Aorta (tissue), 5 donors: ENCODE measurements at regions not wholly inside any gene's neighbourhood (a gene's known extent, or its start where the extent isn't known, plus 50 kb on each side); places are given as distances from the start of the nearest gene placed in this dataset.

ENCODE experiments used
- ATAC-seq: fragments of 200-7000 bp; cut with Tn5 transposase; one replicate; pipeline ENCODE4 v1.9.1; 2022; ENCODE audit warnings: moderate library complexity; ENCODE audit not compliant: low FRiP score
- DNase-seq, 2 donors: peaks; one replicate each; pipeline ENCODE4 v3.0.0-alpha.2; 2020
- H3K27ac ChIP-seq, 2 donors: one replicate each; pipeline ENCODE4 v1.5.1; 2013; ENCODE audit warnings: low read length in 2 of 2, mild to moderate bottlenecking in 2 of 2, moderate library complexity in 2 of 2, control low read depth in 1 of 2, inconsistent platforms in 1 of 2, low read depth in 1 of 2
- H3K27me3 ChIP-seq, 2 donors: one replicate each; pipeline ENCODE4 v1.6.1; 2013; ENCODE audit warnings: control low read depth in 1 of 2, low read length in 1 of 2, mild to moderate bottlenecking in 1 of 2, moderate library complexity in 1 of 2; ENCODE audit not compliant: insufficient read depth in 2 of 2, control insufficient read depth in 1 of 2
- H3K36me3 ChIP-seq, 2 donors: one replicate each; pipeline ENCODE4 v1.6.1; 2013; ENCODE audit warnings: control low read depth in 1 of 2, low read length in 1 of 2, mild to moderate bottlenecking in 1 of 2; ENCODE audit not compliant: insufficient read depth in 2 of 2, control insufficient read depth in 1 of 2
- H3K4me1 ChIP-seq, 2 donors: one replicate each; pipeline ENCODE4 v1.6.1; 2013; ENCODE audit warnings: low read length in 2 of 2, control low read depth in 1 of 2, mild to moderate bottlenecking in 1 of 2, moderate library complexity in 1 of 2; ENCODE audit not compliant: insufficient read depth in 2 of 2, control insufficient read depth in 1 of 2
- H3K4me3 ChIP-seq, 2 donors: one replicate each; pipeline ENCODE4 v1.5.1; 2013; ENCODE audit warnings: low read length in 2 of 2, control low read depth in 1 of 2, mild to moderate bottlenecking in 1 of 2
- H3K9me3 ChIP-seq: one replicate; pipeline ENCODE4 v1.6.1; 2013; ENCODE audit warnings: mild to moderate bottlenecking, low read length; ENCODE audit not compliant: control insufficient read depth
- WGBS, 2 donors: extraction: QIAGEN DNeasy Blood & Tissue Kit; methylation state at CpG; one replicate each; pipeline ENCODE4 v1.1.7; 2013; 5-methylcytosine and 5-hydroxymethylcytosine counted together
- intact Hi-C, 2 donors: fragments of 100-400 bp; cut with DNase I; formaldehyde crosslinking; loops; one replicate each; pipeline versions ENCODE4 v1.14.2 to v1.15.0; 2022
- donor health status: healthy with polysubstance abuse.
- donor health status: Bipolar disorder and iron deficiency.
- donor health status: DM: no; HTN: no; CAD: no.
- donor health status: DM: no; HTN: no; CAD: no.
- donor health status: DM: yes; HTN: yes; CAD: no.

GRCh38 chr3:34020726-34021680, 222.6 kb downstream of the PDCD6IP start:
- WGBS, 2 donors: 89 to 91% methylated on average over 8 of the region's 8 CpGs
- no peaks in the 10 kb centered on the region for H3K27me3 ChIP-seq
- no peak overlapping the region for H3K4me3 ChIP-seq
- H3K4me1 ChIP-seq: peaks cover 0 to 1% of the 10 kb centered on the region in 2 donors
- H3K27ac ChIP-seq: no peak overlapping the region
- ATAC-seq (no peak), DNase-seq (no peak)
- no peaks in the 10 kb centered on the region for H3K36me3 ChIP-seq
- no peaks in the 10 kb centered on the region for H3K9me3 ChIP-seq
- intact Hi-C loops: no loop called here

GRCh38 chr3:34022147-34022546, 223.7 kb downstream of the PDCD6IP start:
- Histone ChIP-seq H3K27ac (no peak overlapping the region), H3K4me3 (no peak overlapping the region), H3K27me3 (no peaks in the 10 kb centered on the region), H3K36me3 (no peaks in the 10 kb centered on the region), H3K9me3 (no peaks in the 10 kb centered on the region), H3K4me1 (peaks cover 0 to 1% of the 10 kb centered on the region in 2 donors)
- no peak for ATAC-seq
- DNase-seq: no peak
- WGBS, 2 donors: 85 to 95% methylated on average over 2 of the region's 2 CpGs
- intact Hi-C loops: no loop called here

GRCh38 chr3:34024447-34025240, 226.2 kb downstream of the PDCD6IP start:
- no peaks in the 10 kb centered on the region for H3K27me3 ChIP-seq
- H3K9me3 ChIP-seq: no peaks in the 10 kb centered on the region
- no peaks in the 10 kb centered on the region for H3K36me3 ChIP-seq
- no peak overlapping the region for H3K27ac ChIP-seq
- H3K4me1 ChIP-seq: no peaks in the 10 kb centered on the region
- WGBS, 2 donors: 95% methylated on average over 3 of the region's 3 CpGs
- no peak for DNase-seq
- ATAC-seq: no peak
- H3K4me3 ChIP-seq: no peak overlapping the region
- intact Hi-C loops: no loop called here

- no peak overlapping the region for H3K27ac ChIP-seq
- intact Hi-C loops: no loop called here
- 94 to 95% methylated on average over 7 of the region's 7 CpGs for WGBS, 2 donors
- DNase-seq: no peak
- H3K4me1 ChIP-seq: no peaks in the 10 kb centered on the region
- H3K27me3 ChIP-seq: no peaks in the 10 kb centered on the region
- no peaks in the 10 kb centered on the region for H3K9me3 ChIP-seq
- no peak for ATAC-seq
- H3K4me3 ChIP-seq: no peak overlapping the region
- H3K36me3 ChIP-seq: no peaks in the 10 kb centered on the region
Measured at GRCh38 chr3:34033839-34034238, 235.4 kb downstream of the PDCD6IP start.

GRCh38 chr3:34034840-34035239, 236.4 kb downstream of the PDCD6IP start:
- Histone ChIP-seq H3K4me1 (no peaks in the 10 kb centered on the region), H3K4me3 (no peak overlapping the region), H3K9me3 (no peaks in the 10 kb centered on the region), H3K27me3 (no peaks in the 10 kb centered on the region), H3K27ac (no peak overlapping the region), H3K36me3 (no peaks in the 10 kb centered on the region)
- ATAC-seq: no peak
- intact Hi-C loops: no loop called here
- WGBS, 2 donors: 97 to 98% methylated on average over 2 of the region's 2 CpGs
- no peak for DNase-seq

- Histone ChIP-seq H3K4me3 (no peak overlapping the region), H3K27me3 (no peaks in the 10 kb centered on the region)
- WGBS, 2 donors: 83 to 84% methylated on average over 4 of the region's 4 CpGs
Measured at GRCh38 chr3:34035775-34036174, 237.3 kb downstream of the PDCD6IP start.

GRCh38 chr3:34037260-34037659, 238.8 kb downstream of the PDCD6IP start:
- Histone ChIP-seq H3K4me1 (no peaks in the 10 kb centered on the region), H3K4me3 (no peak overlapping the region), H3K27me3 (no peaks in the 10 kb centered on the region), H3K27ac (no peak overlapping the region), H3K9me3 (no peaks in the 10 kb centered on the region), H3K36me3 (no peaks in the 10 kb centered on the region)
- intact Hi-C loops: no loop called here
- WGBS, 2 donors: 91 to 92% methylated on average over 8 of the region's 8 CpGs
- DNase-seq: no peak
- ATAC-seq: no peak

More at GRCh38 chr3:34035775-34036174, 237.3 kb downstream of the PDCD6IP start:
- no peaks in the 10 kb centered on the region for H3K9me3 ChIP-seq
- DNase-seq: no peak
- H3K36me3 ChIP-seq: no peaks in the 10 kb centered on the region
- no peaks in the 10 kb centered on the region for H3K4me1 ChIP-seq
- intact Hi-C loops: no loop called here
- H3K27ac ChIP-seq: no peak overlapping the region
- ATAC-seq: no peak

GRCh38 chr3:34038131-34038530, 239.7 kb downstream of the PDCD6IP start:
- Histone ChIP-seq H3K4me3 (no peak overlapping the region), H3K9me3 (no peaks in the 10 kb centered on the region), H3K27me3 (no peaks in the 10 kb centered on the region), H3K27ac (no peak overlapping the region), H3K4me1 (no peaks in the 10 kb centered on the region), H3K36me3 (no peaks in the 10 kb centered on the region)
- ATAC-seq (no peak), DNase-seq (no peak)
- 60% methylated on average over 2 of the region's 2 CpGs for WGBS, 2 donors
- intact Hi-C loops: no loop called here
